Erythroblast (primary cell): ENCODE measurements at regions not wholly inside any gene's neighbourhood (a gene's known extent, or its start where the extent isn't known, plus 50 kb on each side); places are given as distances from the start of the nearest gene placed in this dataset.

Source experiments
- GATA1 ChIP-seq: IDR thresholded peaks from 2 replicates; pipeline ENCODE4 v1.6.1; 2011; ENCODE audit warnings: low read depth, mild to moderate bottlenecking, control low read depth, low read length, moderate library complexity
- POLR2A ChIP-seq: IDR thresholded peaks from 2 replicates; pipeline ENCODE4 v1.6.1; 2011; ENCODE audit warnings: mild to moderate bottlenecking, low read length

DNA sequence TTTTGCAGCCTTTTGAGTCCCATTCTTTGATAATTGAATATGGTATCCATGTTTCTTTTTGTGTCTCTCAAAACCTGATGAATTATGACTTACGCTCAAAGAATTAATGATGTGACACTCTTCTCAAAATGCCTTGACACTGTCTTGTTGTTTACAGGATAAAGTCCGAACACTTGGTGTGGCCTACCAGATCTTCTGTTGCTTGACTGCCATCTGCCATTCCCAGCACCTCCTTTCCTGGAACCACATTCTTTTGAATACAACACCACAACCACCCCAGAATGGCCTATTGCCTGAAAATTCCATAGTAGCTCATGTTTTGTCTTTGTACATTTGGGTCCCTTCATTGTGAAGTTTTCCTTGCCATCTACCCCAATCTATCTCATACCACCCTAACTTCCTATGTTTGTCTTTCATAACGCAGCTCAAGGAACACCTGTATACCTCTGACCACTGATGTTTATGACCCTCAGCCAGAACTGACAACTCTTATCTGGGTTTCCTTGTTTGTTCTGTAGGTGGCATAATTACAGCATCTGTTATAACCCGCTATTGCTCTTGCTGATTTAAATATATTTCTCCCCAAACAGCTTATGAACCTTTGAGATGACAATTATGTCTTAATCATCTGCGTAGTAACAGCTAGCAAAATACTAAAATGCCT lies 991.3 kb downstream of the RAB28 start:
- TF ChIP-seq POLR2A, result no peak
- TF ChIP-seq GATA1, result no peak
